ENCODE measurements at regions not wholly inside any gene's neighbourhood (a gene's known extent, or its start where the extent isn't known, plus 50 kb on each side); places are given as distances from the start of the nearest gene placed in this dataset.

DNA sequence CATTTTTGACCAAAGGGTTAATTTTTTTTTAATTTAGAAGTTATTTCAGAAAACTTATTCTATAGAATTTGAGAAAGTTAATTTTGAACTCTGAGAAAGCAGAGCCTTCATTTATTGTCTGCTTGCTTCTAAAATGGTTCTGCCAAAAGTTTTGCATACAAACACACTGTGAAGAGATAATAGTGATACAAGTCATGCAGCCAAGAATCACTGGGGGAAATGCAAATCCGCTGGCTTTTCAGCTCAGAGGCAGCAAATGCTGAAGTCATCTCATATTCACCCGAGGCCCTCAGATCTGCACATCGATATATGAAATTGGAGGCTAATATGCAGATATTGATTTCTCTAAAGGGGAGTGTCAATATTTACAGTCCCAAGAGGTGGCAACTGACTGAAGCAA, 186.2 kb downstream of the KIT start:
- Mint-ChIP-seq H3K9me3 (ENCODE audit: unreplicated experiment) (no peaks in the 10 kb centered on the region), H3K4me1 (ENCODE audit: low read depth, unreplicated experiment) (no peaks in the 10 kb centered on the region), H3K27ac (ENCODE audit: unreplicated experiment) (no peak overlapping the region), H3K36me3 (ENCODE audit: insufficient read depth, unreplicated experiment) (no peaks in the 10 kb centered on the region), H3K27me3 (ENCODE audit: insufficient read depth, unreplicated experiment) (peaks cover 3% of the 10 kb centered on the region), H3K4me3 (ENCODE audit: unreplicated experiment) (no peak overlapping the region)
- Histone ChIP-seq H3K4me1 (no peaks in the 10 kb centered on the region), H3K9me3 (no peaks in the 10 kb centered on the region), H3K36me3 (ENCODE audit: control insufficient read depth, insufficient read depth, low read length) (no peaks in the 10 kb centered on the region), H3K4me3 (ENCODE audit: low read depth, low read length) (no peak overlapping the region), H3K27me3 (replicated peaks; ENCODE audit: control insufficient read depth, insufficient read depth, low read length) (no peaks in the 10 kb centered on the region)
- TF ChIP-seq, protein P1, sequence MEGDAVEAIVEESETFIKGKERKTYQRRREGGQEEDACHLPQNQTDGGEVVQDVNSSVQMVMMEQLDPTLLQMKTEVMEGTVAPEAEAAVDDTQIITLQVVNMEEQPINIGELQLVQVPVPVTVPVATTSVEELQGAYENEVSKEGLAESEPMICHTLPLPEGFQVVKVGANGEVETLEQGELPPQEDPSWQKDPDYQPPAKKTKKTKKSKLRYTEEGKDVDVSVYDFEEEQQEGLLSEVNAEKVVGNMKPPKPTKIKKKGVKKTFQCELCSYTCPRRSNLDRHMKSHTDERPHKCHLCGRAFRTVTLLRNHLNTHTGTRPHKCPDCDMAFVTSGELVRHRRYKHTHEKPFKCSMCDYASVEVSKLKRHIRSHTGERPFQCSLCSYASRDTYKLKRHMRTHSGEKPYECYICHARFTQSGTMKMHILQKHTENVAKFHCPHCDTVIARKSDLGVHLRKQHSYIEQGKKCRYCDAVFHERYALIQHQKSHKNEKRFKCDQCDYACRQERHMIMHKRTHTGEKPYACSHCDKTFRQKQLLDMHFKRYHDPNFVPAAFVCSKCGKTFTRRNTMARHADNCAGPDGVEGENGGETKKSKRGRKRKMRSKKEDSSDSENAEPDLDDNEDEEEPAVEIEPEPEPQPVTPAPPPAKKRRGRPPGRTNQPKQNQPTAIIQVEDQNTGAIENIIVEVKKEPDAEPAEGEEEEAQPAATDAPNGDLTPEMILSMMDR (IDR thresholded peaks at IDR 0.05; ENCODE audit: insufficient read depth in 1 of 2, low read depth in 1 of 2, low read length in 1 of 2, severe bottlenecking in 1 of 2, unreplicated experiment in 1 of 2) = no peak
- no peak for DNase-seq
- BruUV-seq (replicated peaks) = no TSS peak
- POLR2A ChIA-PET = no interaction called here
- intact Hi-C loops (cut with micrococcal nuclease; ENCODE audit: unreplicated experiment) = loop anchor here (10.0 kb wide), 1 partner anchor 121 kb away; no protein-coding TSS in a partner anchor
- CTCF ChIA-PET = no interaction called here

DNA sequence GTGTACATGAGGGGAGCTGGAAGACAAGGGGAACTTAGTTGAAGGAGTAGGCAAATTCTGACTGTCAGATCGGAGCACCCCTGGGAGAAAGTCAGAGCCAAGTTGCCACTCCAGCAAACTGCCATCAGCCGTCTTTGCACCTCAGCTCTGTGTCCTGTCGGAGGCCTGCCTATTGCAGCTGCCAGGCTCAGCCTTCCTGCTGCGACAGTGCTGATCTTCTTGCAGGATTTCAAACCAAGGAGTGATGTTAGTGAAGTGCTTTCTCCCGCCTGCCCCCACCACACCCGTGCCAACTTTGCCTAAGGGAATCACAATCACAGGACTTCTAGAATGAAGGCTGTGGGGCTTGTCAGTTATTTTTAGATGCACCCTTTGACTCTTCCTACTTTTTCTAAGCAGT, 185.3 kb downstream of the KIT start:
- TF ChIP-seq, protein P1 (IDR thresholded peaks at IDR 0.05; ENCODE audit: insufficient read depth in 1 of 2, low read depth in 1 of 2, low read length in 1 of 2, severe bottlenecking in 1 of 2, unreplicated experiment in 1 of 2) = no peak
- no peaks in the 10 kb centered on the region for H3K36me3 Mint-ChIP-seq (ENCODE audit: insufficient read depth, unreplicated experiment)
- BruUV-seq (replicated peaks) = no TSS peak
- no peaks in the 10 kb centered on the region for H3K9me3 Mint-ChIP-seq (ENCODE audit: unreplicated experiment)
- Histone ChIP-seq H3K27me3 (replicated peaks; ENCODE audit: control insufficient read depth, insufficient read depth, low read length) (no peaks in the 10 kb centered on the region), H3K9me3 (no peaks in the 10 kb centered on the region), H3K4me3 (ENCODE audit: low read depth, low read length) (no peak overlapping the region), H3K4me1 (no peaks in the 10 kb centered on the region), H3K36me3 (ENCODE audit: control insufficient read depth, insufficient read depth, low read length) (no peaks in the 10 kb centered on the region)
- no peak overlapping the region for H3K27ac Mint-ChIP-seq (ENCODE audit: unreplicated experiment)
- H3K4me1 Mint-ChIP-seq (ENCODE audit: low read depth, unreplicated experiment) = no peaks in the 10 kb centered on the region
- ChIA-PET POLR2A (no interaction called here), CTCF (no interaction called here)
- H3K4me3 Mint-ChIP-seq (ENCODE audit: unreplicated experiment) = no peak overlapping the region
- DNase-seq = no peak
- peaks cover 7% of the 10 kb centered on the region for H3K27me3 Mint-ChIP-seq (ENCODE audit: insufficient read depth, unreplicated experiment)
- intact Hi-C loops (cut with micrococcal nuclease; ENCODE audit: unreplicated experiment) = loop anchor here (10.0 kb wide), 1 partner anchor 122 kb away; no protein-coding TSS in a partner anchor

DNA sequence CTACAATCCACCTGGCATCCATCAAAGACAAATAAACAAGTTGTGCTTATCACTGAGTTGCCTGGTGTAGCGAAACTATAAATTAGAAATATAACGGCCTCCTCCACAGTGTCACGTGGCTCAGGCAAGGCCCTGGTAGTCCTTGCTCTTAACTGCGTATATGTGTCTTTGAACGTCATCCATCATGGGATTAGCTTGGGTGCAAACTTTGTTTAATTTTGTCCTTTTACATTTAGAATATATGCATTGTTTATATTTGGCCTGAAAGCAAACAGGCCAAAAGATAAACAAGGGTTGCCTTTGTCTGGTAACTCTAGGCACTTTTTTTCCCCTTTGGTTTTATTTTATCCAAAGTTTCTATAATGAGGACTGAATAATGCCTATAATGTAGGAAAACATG, 184.9 kb downstream of the KIT start:
- Histone ChIP-seq H3K36me3 (ENCODE audit: control insufficient read depth, insufficient read depth, low read length) (no peaks in the 10 kb centered on the region), H3K27me3 (replicated peaks; ENCODE audit: control insufficient read depth, insufficient read depth, low read length) (no peaks in the 10 kb centered on the region), H3K9me3 (no peaks in the 10 kb centered on the region), H3K4me3 (ENCODE audit: low read depth, low read length) (no peak overlapping the region), H3K4me1 (no peaks in the 10 kb centered on the region)
- Mint-ChIP-seq H3K4me1 (ENCODE audit: low read depth, unreplicated experiment) (no peaks in the 10 kb centered on the region), H3K9me3 (ENCODE audit: unreplicated experiment) (no peaks in the 10 kb centered on the region), H3K4me3 (ENCODE audit: unreplicated experiment) (no peak overlapping the region), H3K36me3 (ENCODE audit: insufficient read depth, unreplicated experiment) (no peaks in the 10 kb centered on the region), H3K27ac (ENCODE audit: unreplicated experiment) (no peak overlapping the region), H3K27me3 (ENCODE audit: insufficient read depth, unreplicated experiment) (peaks cover 5% of the 10 kb centered on the region)
- ChIA-PET POLR2A (no interaction called here), CTCF (no interaction called here)
- intact Hi-C loops (cut with micrococcal nuclease; ENCODE audit: unreplicated experiment) = loop anchor here (10.0 kb wide), 1 partner anchor 122 kb away; no protein-coding TSS in a partner anchor
- no peak for DNase-seq
- TF ChIP-seq, protein P1 (IDR thresholded peaks at IDR 0.05; ENCODE audit: insufficient read depth in 1 of 2, low read depth in 1 of 2, low read length in 1 of 2, severe bottlenecking in 1 of 2, unreplicated experiment in 1 of 2) = no peak
- BruUV-seq (replicated peaks) = no TSS peak

All from Caco-2 (cell line).